ENCODE measurements at regions not wholly inside any gene's neighbourhood (a gene's known extent, or its start where the extent isn't known, plus 50 kb on each side); places are given as distances from the start of the nearest gene placed in this dataset.

GRCh38 chr6:79781916-79782315 is 150.8 kb downstream of the SH3BGRL2 start:
- CTCF ChIA-PET (ENCODE audit: partially characterized antibody) = interaction anchor here (0.8 to 1.8 kb wide), 2 partner anchors 12 to 33 kb away, joined by 3 to 6 read pairs; no protein-coding TSS in a partner anchor
- TF ChIP-seq JUND (IDR thresholded peaks at IDR 0.05; ENCODE audit: low read length) (no peak), POU5F1 (IDR thresholded peaks at IDR 0.05; ENCODE audit: low read depth, low read length) (no peak), CHD2 (IDR thresholded peaks at IDR 0.05; ENCODE audit: low read length) (no peak), ASH2L (IDR thresholded peaks at IDR 0.05; ENCODE audit: low read length) (no peak), HDAC6 (IDR thresholded peaks at IDR 0.05; ENCODE audit: low read depth, low read length) (no peak), PHF8 (conservative IDR thresholded peaks at IDR 0.05; ENCODE audit: low read depth, low read length) (no peak), KDM1A (IDR thresholded peaks at IDR 0.05; ENCODE audit: borderline replicate concordance, low read length) (no peak), CBX5 (IDR thresholded peaks at IDR 0.05; ENCODE audit: low read depth, low read length) (no peak), EZH2 (IDR thresholded peaks at IDR 0.05; ENCODE audit: low read depth, low read length, severe bottlenecking) (no peak), RFX5 (IDR thresholded peaks at IDR 0.05; ENCODE audit: borderline replicate concordance, low read depth, low read length) (no peak), RXRA (IDR thresholded peaks at IDR 0.05; ENCODE audit: insufficient read depth, low read depth, low read length) (no peak), CTCF (IDR thresholded peaks at IDR 0.05; ENCODE audit: control extremely low read depth in 1 of 3, insufficient read depth in 1 of 3, low read depth in 1 of 3, low read length in 3 of 3) (no peak), TEAD4 (IDR thresholded peaks at IDR 0.05; ENCODE audit: low read depth, low read length) (no peak)

More at GRCh38 chr6:79781916-79782315, 150.8 kb downstream of the SH3BGRL2 start:
- H4K20me1 ChIP-seq (replicated peaks in 1 of 2; ENCODE audit: control insufficient read depth in 1 of 2, insufficient read depth in 2 of 2, low read length in 2 of 2) = no peaks in the 10 kb centered on the region
- H3K4me1 ChIP-seq (replicated peaks in 1 of 4; ENCODE audit: control insufficient read depth in 3 of 4, insufficient read depth in 4 of 4, low read length in 3 of 4) = peaks cover 0 to 3% (median 1%) of the 10 kb centered on the region in 4 experiments; a peak in 1 of 7 replicates
- H3K4ac ChIP-seq (replicated peaks; ENCODE audit: insufficient read length, low read depth, low read length) = no peak overlapping the region
- no peak overlapping the region for H3K23ac ChIP-seq (ENCODE audit: insufficient read length)
- no peak overlapping the region for H2BK120ac ChIP-seq (replicated peaks; ENCODE audit: low read depth, low read length)
- 89% methylated on average over 4 of the region's 4 CpGs; no CpG with 5 or more reads in 1 of the 2 experiments for WGBS, 2 experiments (ENCODE audit: extremely low coverage in 1 of 2, insufficient coverage in 1 of 2, insufficient read length in 1 of 2, insufficient replicate concordance in 2 of 2, low coverage in 1 of 2, low lambda C conversion rate in 2 of 2, missing lambda C conversion rate in 1 of 2)
- H2AFZ ChIP-seq (ENCODE audit: low read length) = no peak overlapping the region
- no peak overlapping the region for H3K9ac ChIP-seq (replicated peaks in 1 of 4; ENCODE audit: extremely low read depth in 1 of 4, low read depth in 3 of 4, low read length in 3 of 4)
- H3K14ac ChIP-seq (ENCODE audit: insufficient read length) = no peak overlapping the region
- no peaks in the 10 kb centered on the region for H3K79me2 ChIP-seq (ENCODE audit: control insufficient read depth in 1 of 2, insufficient read depth in 2 of 2, low read length in 2 of 2)
- FAIRE-seq = no peak
- H3K18ac ChIP-seq (ENCODE audit: extremely low read depth, low read length) = no peak overlapping the region
- no peak for DNase-seq (ENCODE audit: low read depth in 1 of 2, low spot score in 2 of 2)
- H3K36me3 ChIP-seq (ENCODE audit: control insufficient read depth in 2 of 4, insufficient read depth in 4 of 4, low read length in 3 of 4) = no peaks in the 10 kb centered on the region
- no peaks in the 10 kb centered on the region for H3K27me3 ChIP-seq (replicated peaks in 1 of 4; ENCODE audit: control insufficient read depth in 3 of 4, extremely low read depth in 1 of 4, insufficient read depth in 3 of 4, low read length in 3 of 4)
- H2BK12ac ChIP-seq (ENCODE audit: low read depth, low read length) = no peak overlapping the region
- no peak overlapping the region for H4K5ac ChIP-seq (ENCODE audit: insufficient read length, low read depth, low read length)
- no peak overlapping the region for H2BK5ac ChIP-seq (ENCODE audit: low read depth, low read length)
- no peak overlapping the region for H3K27ac ChIP-seq (ENCODE audit: low read depth, low read length)
- H2BK20ac ChIP-seq (ENCODE audit: low read length) = no peak overlapping the region
- H3K56ac ChIP-seq (replicated peaks; ENCODE audit: insufficient read length, low read depth, low read length) = no peak overlapping the region
- POLR2A ChIA-PET (ENCODE audit: partially characterized antibody) = no interaction called here
- no peak overlapping the region for H3K4me3 ChIP-seq (ENCODE audit: extremely low read depth in 1 of 4, insufficient read depth in 2 of 4, low read depth in 3 of 4, low read length in 4 of 4)
- H3K79me1 ChIP-seq (ENCODE audit: low read depth, low read length) = no peaks in the 10 kb centered on the region
- no peak overlapping the region for H2BK15ac ChIP-seq (ENCODE audit: low read length)
- no peaks in the 10 kb centered on the region for H3K9me3 ChIP-seq (ENCODE audit: insufficient read depth in 2 of 2, low read depth in 1 of 2, low read length in 1 of 2)
- peaks cover 1% of the 10 kb centered on the region; the same call in 1 of the 2 replicates for H3K23me2 ChIP-seq (ENCODE audit: low read depth, low read length)
- H4K91ac ChIP-seq (replicated peaks; ENCODE audit: insufficient read length, low read length) = no peak overlapping the region
- no peak overlapping the region for H2AK5ac ChIP-seq (ENCODE audit: low read depth, low read length)
- no peak overlapping the region for H4K8ac ChIP-seq (ENCODE audit: extremely low read depth, insufficient read depth, low read length)
- no peak overlapping the region for H3K4me2 ChIP-seq (ENCODE audit: insufficient read depth in 1 of 2, low read depth in 2 of 2, low read length in 2 of 2)

Data from H1 (cell line).